AG04450 (cell line): ENCODE measurements at regions not wholly inside any gene's neighbourhood (a gene's known extent, or its start where the extent isn't known, plus 50 kb on each side); places are given as distances from the start of the nearest gene placed in this dataset.

Source experiments
- CTCF ChIA-PET: fragments of 300-600, 350-600 bp; formaldehyde crosslinking; extraction: SDS; loops from one replicate; lab custom pipeline; 2022; ENCODE audit warnings: antibody characterized with exemption, inconsistent platforms; lab: Charles Lee
- POLR2A ChIA-PET: fragments of 350-600 bp; formaldehyde crosslinking; extraction: SDS; loops from one replicate; lab custom pipeline; 2021; ENCODE audit warnings: antibody characterized with exemption, inconsistent platforms; lab: Yijun Ruan, JAX
- DNase-seq: peaks from one replicate; pipeline ENCODE4 v3.0.0-alpha.2; 2011; ENCODE audit warnings: low read depth, low spot score
- H3K27ac ChIP-seq: one replicate; pipeline ENCODE4 v1.5.1; 2012; ENCODE audit warnings: low read depth, low read length, control low read depth
- H3K27me3 ChIP-seq: one replicate; pipeline ENCODE4 v1.6.0; 2012; ENCODE audit warnings: low read length; ENCODE audit not compliant: control insufficient read depth, insufficient read depth
- H3K4me3 ChIP-seq: 2 replicates; pipeline ENCODE4 v1.5.1; 2011; ENCODE audit warnings: mild to moderate bottlenecking, low read depth, low read length, control low read depth
- H3K9me3 ChIP-seq: 2 replicates; pipeline ENCODE4 v1.5.1; 2012; ENCODE audit warnings: low read length; ENCODE audit not compliant: control insufficient read depth, insufficient read depth
- CTCF ChIP-seq: IDR thresholded peaks from 2 replicates; pipeline ENCODE4 v1.5.1; 2011; ENCODE audit warnings: low read depth, low read length, control low read depth, inconsistent platforms

GRCh38 chr12:90238663-90239271, 530.1 kb upstream of the ATP2B1 start:
- ChIA-PET POLR2A (no interaction called here), CTCF (no interaction called here)
- Histone ChIP-seq H3K27me3 (no peaks in the 10 kb centered on the region), H3K9me3 (no peaks in the 10 kb centered on the region), H3K4me3 (no peak overlapping the region), H3K27ac (no peak overlapping the region)
- no peak for DNase-seq
- TF ChIP-seq CTCF = no peak

GRCh38 chr12:90237841-90238240, 529.2 kb upstream of the ATP2B1 start:
- ChIA-PET POLR2A (no interaction called here), CTCF (no interaction called here)
- DNase-seq = no peak

GRCh38 chr12:90235642-90236041, 527.0 kb upstream of the ATP2B1 start:
- ChIA-PET CTCF (no interaction called here), POLR2A (no interaction called here)
- no peak overlapping the region for H3K27ac ChIP-seq
- no peak for DNase-seq
- TF ChIP-seq CTCF = no peak
- no peaks in the 10 kb centered on the region for H3K9me3 ChIP-seq
- H3K27me3 ChIP-seq = no peaks in the 10 kb centered on the region
- no peak overlapping the region for H3K4me3 ChIP-seq

More at GRCh38 chr12:90237841-90238240, 529.2 kb upstream of the ATP2B1 start:
- Histone ChIP-seq H3K4me3 (no peak overlapping the region), H3K27me3 (no peaks in the 10 kb centered on the region), H3K27ac (no peak overlapping the region), H3K9me3 (no peaks in the 10 kb centered on the region)
- TF ChIP-seq CTCF = no peak

- CTCF ChIA-PET = no interaction called here
- Histone ChIP-seq H3K27me3 (no peaks in the 10 kb centered on the region), H3K27ac (no peak overlapping the region), H3K4me3 (no peak overlapping the region), H3K9me3 (no peaks in the 10 kb centered on the region)
- POLR2A ChIA-PET = no interaction called here
- no peak for TF ChIP-seq CTCF
- DNase-seq = no peak
These were observed 525.8 kb upstream of the ATP2B1 start for GRCh38 chr12:90234472-90234871.

GRCh38 chr12:90233168-90234100, 524.8 kb upstream of the ATP2B1 start:
- ChIA-PET POLR2A (no interaction called here), CTCF (no interaction called here)
- DNase-seq = no peak
- H3K9me3 ChIP-seq = no peaks in the 10 kb centered on the region
- H3K4me3 ChIP-seq = no peak overlapping the region
- no peak overlapping the region for H3K27ac ChIP-seq
- no peaks in the 10 kb centered on the region for H3K27me3 ChIP-seq
- TF ChIP-seq CTCF = no peak
